ENCODE measurements at regions not wholly inside any gene's neighbourhood (a gene's known extent, or its start where the extent isn't known, plus 50 kb on each side); places are given as distances from the start of the nearest gene placed in this dataset.
"Not testable (repeated sequence)": the region's sequence is repeated elsewhere in the genome, so short reads cannot be mapped to it uniquely, and the experiment has no call there.

- no peak for DNase-seq
These were observed 476.9 kb upstream of the CADM1 start for GRCh38 chr11:115981104-115981481.

DNA sequence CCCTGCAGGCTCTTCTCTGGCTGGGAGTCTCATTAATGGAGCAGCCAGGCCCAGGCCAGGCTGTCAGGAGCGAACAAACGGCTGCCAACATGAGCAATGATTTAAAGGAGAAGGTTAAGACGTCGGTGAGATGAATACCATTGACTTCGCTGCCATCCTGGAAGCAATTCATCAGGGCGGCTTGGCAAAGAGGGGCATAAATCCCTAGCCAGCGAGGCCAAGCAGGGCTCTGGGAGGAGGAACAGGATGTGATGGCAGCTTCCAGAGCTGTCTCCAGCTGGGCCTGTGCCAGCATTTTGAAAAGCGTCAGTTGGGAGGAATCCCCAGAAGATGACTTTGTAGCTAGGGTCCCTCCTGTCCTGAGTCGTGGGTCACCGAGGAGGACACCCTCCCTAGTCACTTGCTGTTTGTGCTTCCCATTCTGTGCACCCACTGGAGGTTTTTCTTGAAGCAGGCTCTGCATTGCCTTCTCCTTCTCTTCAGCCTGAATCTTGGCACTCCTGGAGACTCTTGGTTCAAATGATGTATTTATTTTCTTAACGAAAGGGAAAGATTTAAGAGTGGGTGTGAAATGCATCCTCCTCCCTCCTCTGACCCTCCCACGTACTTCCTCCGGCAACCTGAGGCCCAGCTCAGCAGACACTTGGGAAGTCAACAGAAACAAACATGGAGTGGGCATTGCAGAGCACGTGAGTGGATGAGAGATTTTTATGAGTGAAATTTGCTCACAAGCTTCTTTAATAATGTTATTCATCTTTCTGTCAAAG is 476.3 kb upstream of the CADM1 start:
- DNase-seq = no peak

- DNase-seq = no peak
These were observed 470.5 kb upstream of the CADM1 start for GRCh38 chr11:115974703-115975102.

- DNase-seq = not testable (repeated sequence)
These were observed 463.0 kb upstream of the CADM1 start for GRCh38 chr11:115967203-115967602.

DNA sequence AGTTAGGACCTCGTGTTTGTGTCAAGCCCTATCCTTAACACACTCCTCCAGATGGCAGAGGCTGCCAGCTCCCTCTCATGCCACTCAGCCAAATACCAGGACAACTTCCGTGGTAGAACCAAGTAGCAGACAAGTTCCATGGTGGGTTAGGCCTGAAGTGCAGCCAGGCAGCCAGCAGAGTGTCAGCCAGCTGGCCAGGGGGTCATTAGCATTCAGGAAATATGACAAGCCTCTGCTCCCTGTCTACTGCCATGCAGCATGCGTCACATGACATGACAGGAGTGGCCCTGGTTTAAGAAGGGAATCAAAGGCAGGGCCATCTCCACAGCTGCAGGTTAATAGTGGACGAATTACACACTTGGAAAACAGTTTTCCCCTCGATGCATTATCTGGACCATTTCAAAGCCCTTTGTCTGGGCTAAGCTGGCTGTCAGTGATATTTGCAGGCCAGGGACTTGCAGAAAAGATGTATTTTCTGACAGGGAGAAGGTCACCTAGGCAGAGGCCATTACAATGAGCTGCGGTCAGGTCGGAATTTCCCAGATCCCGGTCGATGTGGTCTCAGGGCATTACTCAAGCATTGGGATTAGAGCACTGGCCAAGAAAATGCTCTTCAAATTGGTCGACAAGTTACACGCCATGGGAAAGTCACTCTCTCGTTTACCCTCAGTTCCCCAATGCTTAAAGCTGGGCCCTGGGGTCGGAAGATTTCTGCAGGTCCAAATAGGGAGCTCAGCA is 461.7 kb upstream of the CADM1 start:
- DNase-seq = peak; percentile 23

- no peak for DNase-seq
These were observed 459.9 kb upstream of the CADM1 start for GRCh38 chr11:115964091-115964490.

- no peak for DNase-seq
These were observed 458.9 kb upstream of the CADM1 start for GRCh38 chr11:115963156-115963555.

DNA sequence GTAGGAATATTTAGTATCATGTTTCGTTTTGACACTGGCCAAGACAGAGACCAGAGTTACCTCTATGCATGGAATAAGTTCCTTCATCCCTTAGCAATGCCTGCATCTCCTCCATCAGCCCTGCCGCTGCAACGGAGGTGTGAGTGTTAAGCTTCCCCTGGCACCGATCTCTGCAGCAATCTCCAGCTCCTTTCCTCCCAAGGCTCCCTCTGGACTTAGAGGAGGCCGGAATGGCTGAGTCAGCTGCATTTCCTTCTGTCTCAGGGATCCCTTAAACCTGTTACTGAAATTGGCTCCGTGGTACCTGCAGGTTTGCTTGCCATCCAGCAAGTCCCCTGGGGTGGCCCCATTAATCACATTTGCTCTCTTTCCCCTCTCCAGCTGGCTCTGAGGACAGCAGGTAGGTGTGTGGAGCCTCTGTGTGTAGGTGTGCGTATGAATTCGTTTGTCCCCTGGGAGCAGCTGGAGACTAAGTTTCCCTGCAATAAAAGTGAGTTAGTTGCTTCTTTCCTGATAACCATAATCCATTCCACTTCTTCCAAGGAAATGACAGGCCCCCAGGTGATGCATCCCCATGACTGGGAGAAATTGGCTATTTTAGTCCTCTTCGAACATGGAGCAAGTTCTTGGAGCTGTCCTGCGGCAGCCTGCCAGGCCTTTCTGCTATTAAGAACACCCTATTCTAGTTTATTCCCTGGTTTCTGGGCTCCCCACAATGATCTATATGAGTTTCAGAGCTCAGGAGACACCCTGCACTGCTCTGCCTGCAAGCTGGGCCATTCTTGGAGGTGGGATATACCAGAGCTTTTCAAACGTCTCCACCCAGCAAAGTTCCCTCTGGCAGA is 457.2 kb upstream of the CADM1 start:
- DNase-seq = no peak

DNA sequence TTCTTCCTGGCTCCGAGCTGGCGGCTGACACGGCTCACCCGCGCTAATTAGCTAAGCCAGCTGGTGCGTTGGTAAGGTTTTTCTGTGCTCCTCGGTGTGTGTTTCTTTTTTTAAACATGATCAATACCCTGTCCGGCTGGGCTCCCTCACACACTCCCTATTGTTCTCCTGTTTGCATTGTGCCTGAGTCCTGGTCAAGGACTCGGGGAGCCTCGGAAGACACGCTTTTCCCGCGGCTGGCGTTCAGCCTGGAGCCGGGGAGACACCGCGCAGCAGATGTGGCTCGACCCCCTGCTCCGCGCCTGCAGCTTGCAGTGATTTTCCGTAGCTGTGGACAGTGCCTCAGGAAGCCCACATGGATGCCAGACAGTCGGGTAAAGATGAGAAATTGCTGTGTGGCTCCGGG is 454.9 kb upstream of the CADM1 start:
- DNase-seq = peak; percentile 75

- peak; percentile 37 for DNase-seq
These were observed 454.1 kb upstream of the CADM1 start for GRCh38 chr11:115958089-115959000.

GRCh38 chr11:115955803-115956202 is 451.6 kb upstream of the CADM1 start:
- no peak for DNase-seq

GRCh38 chr11:115950660-115951059 is 446.4 kb upstream of the CADM1 start:
- no peak for DNase-seq

- DNase-seq = no peak
These were observed 440.4 kb upstream of the CADM1 start for GRCh38 chr11:115944596-115944995.

DNA sequence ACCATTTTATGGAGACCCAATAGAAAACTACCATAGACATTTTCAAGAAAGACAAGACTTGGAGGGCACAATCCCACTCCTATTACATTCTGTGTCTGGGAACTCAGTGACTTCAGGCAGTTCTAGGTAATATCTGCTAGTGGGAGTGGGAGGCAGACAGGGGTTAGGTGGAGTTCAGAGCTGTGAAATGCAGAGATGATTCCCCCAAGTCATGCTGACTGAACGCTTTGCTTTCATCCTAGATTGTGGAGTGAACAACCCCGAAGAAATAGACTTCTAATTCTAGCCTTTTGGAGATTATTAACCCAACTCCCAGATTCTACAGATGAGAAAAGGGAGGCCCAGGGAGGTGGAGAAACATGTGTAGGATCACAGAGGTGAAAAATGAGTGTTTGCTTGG is 437.8 kb upstream of the CADM1 start:
- DNase-seq = no peak

DNA sequence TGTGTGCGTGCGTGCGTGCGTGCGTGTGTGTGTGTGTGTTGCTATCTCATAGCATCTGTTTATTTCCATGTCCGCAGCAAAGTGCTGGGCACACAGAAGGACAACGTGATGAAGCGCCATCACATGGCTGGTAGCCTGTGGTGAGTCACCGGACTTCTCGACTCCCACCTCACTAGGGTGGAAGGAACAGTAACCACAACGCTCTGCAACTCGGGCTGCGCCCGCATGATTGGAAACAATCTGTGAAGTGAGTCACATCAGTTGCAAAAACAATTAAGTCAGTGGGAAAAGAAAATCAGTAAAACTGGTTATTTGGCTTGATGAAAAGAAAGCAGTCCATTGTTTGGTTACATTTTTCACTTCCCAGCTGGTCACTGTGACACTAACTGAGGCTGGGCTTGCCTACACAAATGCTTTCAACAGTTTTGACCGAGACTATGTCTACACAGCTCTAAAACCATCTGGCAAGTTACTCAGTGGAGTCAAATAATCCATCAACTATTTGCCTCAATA is 437.3 kb upstream of the CADM1 start:
- DNase-seq = no peak

- no peak for DNase-seq
These were observed 436.8 kb upstream of the CADM1 start for GRCh38 chr11:115941044-115941443.

DNA sequence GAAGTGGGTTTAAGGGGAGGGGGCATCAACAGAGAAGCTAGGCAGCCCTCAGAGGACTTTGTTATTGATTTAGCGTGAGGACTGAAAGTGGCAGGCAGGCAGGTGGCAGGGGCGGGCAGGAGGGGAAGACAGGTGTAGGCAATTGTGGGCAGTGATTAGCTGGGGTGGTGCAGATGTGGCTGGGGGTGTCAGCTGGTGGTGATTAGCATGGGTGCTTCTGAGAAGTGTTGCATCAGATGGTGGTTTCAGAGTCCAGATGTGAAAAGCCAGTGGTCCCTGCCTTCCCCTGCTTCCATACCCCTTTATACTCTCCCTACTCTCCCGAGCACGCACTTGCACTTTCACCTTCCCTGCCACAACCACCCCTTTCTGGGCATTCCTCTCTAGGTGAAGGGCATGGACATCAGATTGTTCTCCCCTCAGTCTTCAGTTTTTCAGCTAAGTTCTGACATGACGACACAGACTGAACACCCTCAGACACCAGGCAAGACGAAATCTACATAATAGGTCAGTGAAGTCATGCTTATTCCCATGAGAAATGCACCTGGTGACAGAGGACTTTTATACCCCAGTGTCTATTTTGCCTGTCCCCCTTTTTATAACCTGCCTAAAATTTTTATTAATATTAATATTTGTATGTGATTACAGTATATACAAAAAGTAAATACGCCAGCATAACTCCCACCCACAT is 435.7 kb upstream of the CADM1 start:
- no peak for DNase-seq

GRCh38 chr11:115939104-115939730 is 435.0 kb upstream of the CADM1 start:
- DNase-seq = no peak

- DNase-seq = no peak
These were observed 429.3 kb upstream of the CADM1 start for GRCh38 chr11:115933564-115933963.

DNA sequence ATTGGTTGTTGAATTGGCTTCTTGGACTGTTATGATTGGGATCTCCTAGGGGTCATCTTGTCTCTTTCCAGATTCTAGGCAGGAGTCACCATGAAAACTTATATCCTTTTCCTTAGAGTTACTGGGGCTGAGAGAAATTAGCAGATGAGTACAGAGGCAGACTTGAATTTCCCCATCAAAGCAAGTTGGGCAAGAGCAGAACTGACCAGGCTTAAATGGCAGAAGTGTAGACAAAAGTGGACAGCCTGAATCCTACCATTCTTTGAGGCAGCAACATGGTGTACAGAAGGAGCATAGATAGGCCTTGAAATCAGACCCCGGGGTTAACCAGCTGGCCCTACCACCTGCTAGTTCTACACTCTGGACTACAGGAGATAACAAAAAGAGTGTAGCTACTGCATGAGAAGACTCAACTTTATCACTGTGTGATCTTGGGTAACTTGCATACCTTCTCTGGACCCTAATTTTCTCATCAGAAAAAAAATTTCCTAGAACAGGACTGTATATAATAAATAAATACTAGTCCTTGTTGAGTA is 427.4 kb upstream of the CADM1 start:
- DNase-seq = no peak
